DND-41 (cell line): ENCODE measurements at regions not wholly inside any gene's neighbourhood (a gene's known extent, or its start where the extent isn't known, plus 50 kb on each side); places are given as distances from the start of the nearest gene placed in this dataset.

Source experiments
- ATAC-seq: fragments of 200-7000 bp; cut with Tn5 transposase; 3 replicates; pipeline ENCODE4 v1.9.1; 2021; ENCODE audit warnings: low read depth; ENCODE audit not compliant: insufficient read depth
- DNase-seq: peaks from one replicate; pipeline ENCODE4 v3.0.0-alpha.2; 2020
- H2AFZ ChIP-seq: 2 replicates; pipeline ENCODE4 v1.6.0; 2012; ENCODE audit warnings: low read depth, low read length
- H3K27ac ChIP-seq: 2 replicates; pipeline ENCODE4 v1.5.1; 2012; ENCODE audit warnings: low read length, inconsistent platforms
- H3K27me3 ChIP-seq: fragments of 200-600 bp; sonication (generic); 2 replicates; pipeline ENCODE4 v1.6.0; 2012; ENCODE audit warnings: low read length, mild to moderate bottlenecking, inconsistent platforms; ENCODE audit not compliant: insufficient read depth, poor library complexity
- H3K36me3 ChIP-seq: 2 replicates; pipeline ENCODE4 v1.5.1; 2012; ENCODE audit warnings: low read length, inconsistent platforms; ENCODE audit not compliant: insufficient read depth
- H3K4me1 ChIP-seq: 2 replicates; pipeline ENCODE4 v1.5.1; 2012; ENCODE audit warnings: mild to moderate bottlenecking, low read length; ENCODE audit not compliant: insufficient read depth
- H3K4me2 ChIP-seq: 2 replicates; pipeline ENCODE4 v1.6.0; 2012; ENCODE audit warnings: mild to moderate bottlenecking, moderate library complexity, low read length, inconsistent platforms; ENCODE audit not compliant: insufficient read depth
- H3K4me3 ChIP-seq, 2 experiments: fragments of 200-600 bp in 1 of 2; shearing (Covaris generic) in 1 of 2; 2 replicates each; pipeline ENCODE4 v1.5.1; 2012 to 2016; ENCODE audit warnings: inconsistent platforms in 2 of 2, low read length in 2 of 2, mild to moderate bottlenecking in 2 of 2, low read depth in 1 of 2, moderate library complexity in 1 of 2
- H3K79me2 ChIP-seq: 2 replicates; pipeline ENCODE4 v1.6.0; 2012; ENCODE audit warnings: low read length, inconsistent platforms; ENCODE audit not compliant: insufficient read depth
- H3K9ac ChIP-seq: 2 replicates; pipeline ENCODE4 v1.6.0; 2012; ENCODE audit warnings: low read depth, mild to moderate bottlenecking, inconsistent platforms, low read length, moderate library complexity
- H3K9me3 ChIP-seq: 2 replicates; pipeline ENCODE4 v1.5.1; 2012; ENCODE audit warnings: low read length, moderate library complexity, mild to moderate bottlenecking, inconsistent platforms; ENCODE audit not compliant: insufficient read depth, severe bottlenecking
- H4K20me1 ChIP-seq: 2 replicates; pipeline ENCODE4 v1.6.0; 2012; ENCODE audit warnings: low read length; ENCODE audit not compliant: insufficient read depth
- EZH2 ChIP-seq: IDR thresholded peaks from 3 replicates; pipeline ENCODE4 v1.6.1; 2012; ENCODE audit warnings: borderline replicate concordance, low read depth, mild to moderate bottlenecking, moderate library complexity, low read length, inconsistent platforms; ENCODE audit not compliant: severe bottlenecking
- TF ChIP-seq, protein P1 (sequence below): IDR thresholded peaks from 2 replicates; pipeline ENCODE4 v1.5.1; 2012; ENCODE audit warnings: borderline replicate concordance, low read length, moderate library complexity, mild to moderate bottlenecking; ENCODE audit not compliant: poor library complexity, severe bottlenecking; ENCODE audit errors: extremely low read depth

DNA sequence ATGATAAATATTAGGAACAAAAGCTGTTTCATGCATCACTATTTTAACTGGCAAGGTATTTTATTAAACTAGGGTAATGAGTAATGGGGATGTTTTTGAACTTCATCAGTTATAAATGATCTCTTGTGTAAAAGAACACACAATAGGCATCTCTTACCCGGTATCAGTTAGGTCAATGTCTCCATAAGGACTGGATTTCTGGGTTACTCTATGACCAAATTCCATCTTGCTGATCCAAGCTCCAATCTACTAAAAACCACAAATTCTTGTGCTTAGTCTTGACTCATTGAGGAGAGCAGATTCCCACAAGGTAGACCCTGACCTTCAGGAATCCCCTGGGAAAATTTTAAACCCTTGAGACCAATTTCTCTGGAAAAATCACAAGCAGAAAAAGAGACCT lies 1167.7 kb downstream of the XPNPEP1 start:
- H2AFZ ChIP-seq: no peak overlapping the region
- no peak for ATAC-seq
- H3K9ac ChIP-seq: no peak overlapping the region
- H3K79me2 ChIP-seq: no peaks in the 10 kb centered on the region
- no peaks in the 10 kb centered on the region for H3K9me3 ChIP-seq
- H3K27me3 ChIP-seq: no peaks in the 10 kb centered on the region
- H3K4me2 ChIP-seq: no peak overlapping the region
- TF ChIP-seq, protein P1, sequence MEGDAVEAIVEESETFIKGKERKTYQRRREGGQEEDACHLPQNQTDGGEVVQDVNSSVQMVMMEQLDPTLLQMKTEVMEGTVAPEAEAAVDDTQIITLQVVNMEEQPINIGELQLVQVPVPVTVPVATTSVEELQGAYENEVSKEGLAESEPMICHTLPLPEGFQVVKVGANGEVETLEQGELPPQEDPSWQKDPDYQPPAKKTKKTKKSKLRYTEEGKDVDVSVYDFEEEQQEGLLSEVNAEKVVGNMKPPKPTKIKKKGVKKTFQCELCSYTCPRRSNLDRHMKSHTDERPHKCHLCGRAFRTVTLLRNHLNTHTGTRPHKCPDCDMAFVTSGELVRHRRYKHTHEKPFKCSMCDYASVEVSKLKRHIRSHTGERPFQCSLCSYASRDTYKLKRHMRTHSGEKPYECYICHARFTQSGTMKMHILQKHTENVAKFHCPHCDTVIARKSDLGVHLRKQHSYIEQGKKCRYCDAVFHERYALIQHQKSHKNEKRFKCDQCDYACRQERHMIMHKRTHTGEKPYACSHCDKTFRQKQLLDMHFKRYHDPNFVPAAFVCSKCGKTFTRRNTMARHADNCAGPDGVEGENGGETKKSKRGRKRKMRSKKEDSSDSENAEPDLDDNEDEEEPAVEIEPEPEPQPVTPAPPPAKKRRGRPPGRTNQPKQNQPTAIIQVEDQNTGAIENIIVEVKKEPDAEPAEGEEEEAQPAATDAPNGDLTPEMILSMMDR: no peak
- no peak for TF ChIP-seq EZH2
- H4K20me1 ChIP-seq: no peaks in the 10 kb centered on the region
- no peak overlapping the region for H3K4me3 ChIP-seq
- no peaks in the 10 kb centered on the region for H3K36me3 ChIP-seq
- no peaks in the 10 kb centered on the region for H3K4me1 ChIP-seq
- H3K27ac ChIP-seq: no peak overlapping the region
- no peak for DNase-seq

DNA sequence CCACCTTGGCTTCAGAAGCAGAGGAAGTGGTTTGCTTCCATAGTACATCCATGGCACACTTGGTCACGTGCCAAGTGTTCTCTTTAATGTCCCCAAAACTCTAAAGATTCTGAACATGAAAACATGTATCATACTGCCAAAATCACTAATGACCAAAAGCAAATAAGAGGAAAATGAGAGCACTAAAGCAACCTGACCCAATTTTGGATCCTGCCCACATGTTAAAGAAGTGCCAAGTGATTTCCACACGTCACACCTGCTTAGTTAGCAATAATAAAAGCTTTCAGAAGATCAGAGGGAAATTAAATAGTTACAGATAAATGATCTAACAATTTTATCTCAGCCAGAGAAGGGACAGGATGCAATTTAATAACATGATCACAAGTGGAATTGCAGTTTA lies 1170.0 kb downstream of the XPNPEP1 start:
- DNase-seq: no peak
- no peak for ATAC-seq
- no peaks in the 10 kb centered on the region for H3K9me3 ChIP-seq
- H3K36me3 ChIP-seq: no peaks in the 10 kb centered on the region
- H2AFZ ChIP-seq: no peak overlapping the region
- H4K20me1 ChIP-seq: no peaks in the 10 kb centered on the region
- no peak overlapping the region for H3K4me2 ChIP-seq
- no peak overlapping the region for H3K27ac ChIP-seq
- H3K4me3 ChIP-seq: no peak overlapping the region
- TF ChIP-seq, protein P1: no peak
- no peak for TF ChIP-seq EZH2
- no peaks in the 10 kb centered on the region for H3K4me1 ChIP-seq
- no peak overlapping the region for H3K9ac ChIP-seq
- H3K27me3 ChIP-seq: no peaks in the 10 kb centered on the region
- no peaks in the 10 kb centered on the region for H3K79me2 ChIP-seq

DNA sequence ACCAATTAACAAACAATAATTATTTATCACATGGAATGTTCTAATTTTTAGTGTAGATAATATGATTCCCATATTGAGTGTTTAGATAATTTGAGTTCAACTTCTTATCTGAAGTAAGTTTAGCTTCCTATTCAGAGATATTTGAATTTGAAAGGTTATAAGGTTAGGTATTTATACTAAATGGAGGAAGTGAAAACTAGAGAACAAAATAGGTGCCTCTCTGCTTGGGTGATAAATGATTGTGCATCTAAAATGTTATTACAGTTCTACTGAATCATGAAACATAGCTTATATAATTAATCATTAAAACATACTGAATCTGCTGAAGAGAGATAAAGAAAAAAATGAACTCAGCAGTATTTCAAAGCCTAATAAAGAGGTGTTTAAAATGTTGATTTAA lies 1174.3 kb downstream of the XPNPEP1 start:
- Histone ChIP-seq H3K4me1 (no peaks in the 10 kb centered on the region), H3K27me3 (no peaks in the 10 kb centered on the region), H2AFZ (no peak overlapping the region), H4K20me1 (no peaks in the 10 kb centered on the region), H3K4me3 (no peak overlapping the region), H3K79me2 (no peaks in the 10 kb centered on the region), H3K27ac (no peak overlapping the region), H3K9me3 (no peaks in the 10 kb centered on the region), H3K9ac (no peak overlapping the region), H3K36me3 (no peaks in the 10 kb centered on the region), H3K4me2 (no peak overlapping the region)
- TF ChIP-seq, protein P1: no peak
- no peak for TF ChIP-seq EZH2
- DNase-seq (no peak), ATAC-seq (no peak)

DNA sequence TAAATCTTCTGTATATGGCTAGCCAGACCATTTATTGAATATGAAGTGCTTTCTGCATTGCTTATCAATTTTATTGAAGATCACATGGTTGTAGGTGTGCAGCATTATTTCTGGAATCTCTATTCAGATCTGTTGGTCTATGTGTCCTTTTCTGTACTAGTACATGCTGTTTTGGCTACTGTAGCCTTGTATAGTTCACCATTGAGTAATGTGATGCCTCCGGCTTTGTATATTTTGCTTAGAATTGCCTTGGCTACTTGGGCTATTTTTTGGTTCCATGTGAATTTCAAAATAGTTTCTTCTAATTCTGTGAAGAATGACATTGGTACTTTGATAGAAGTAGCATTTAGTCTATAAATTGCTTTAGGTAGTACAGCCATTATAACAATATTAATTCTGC lies 1187.2 kb downstream of the XPNPEP1 start:
- no peak for ATAC-seq
- Histone ChIP-seq H3K4me3 (no peak overlapping the region), H3K9ac (no peak overlapping the region), H3K27ac (no peak overlapping the region), H3K4me2 (no peak overlapping the region), H3K27me3 (no peaks in the 10 kb centered on the region), H2AFZ (no peak overlapping the region), H3K4me1 (no peaks in the 10 kb centered on the region), H3K36me3 (no peaks in the 10 kb centered on the region), H3K9me3 (no peaks in the 10 kb centered on the region), H4K20me1 (no peaks in the 10 kb centered on the region), H3K79me2 (no peaks in the 10 kb centered on the region)
- TF ChIP-seq EZH2: no peak
- TF ChIP-seq, protein P1: no peak
- DNase-seq: no peak
